ENCODE measurements at regions not wholly inside any gene's neighbourhood (a gene's known extent, or its start where the extent isn't known, plus 50 kb on each side); places are given as distances from the start of the nearest gene placed in this dataset.

DNA sequence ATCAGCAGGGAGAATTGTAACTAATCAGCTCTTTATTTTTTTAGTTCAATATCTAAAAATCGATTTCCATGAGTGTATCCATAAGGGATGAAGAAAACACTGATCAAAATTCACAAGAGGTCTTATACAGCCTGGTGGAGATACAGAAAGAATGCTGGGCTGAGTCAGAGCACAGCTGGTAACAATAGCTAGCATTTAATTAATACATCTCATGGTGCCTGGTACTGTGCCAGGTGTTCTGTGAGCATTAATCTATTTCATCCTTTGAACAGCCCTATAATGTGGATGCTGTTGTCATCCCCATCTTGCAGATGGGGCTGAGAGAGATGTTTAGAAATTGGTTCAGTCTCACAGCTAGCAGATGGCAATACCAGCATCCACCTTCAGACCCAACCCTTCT, 250.9 kb upstream of the RPS6KA3 start:
- TF ChIP-seq SP1 (IDR thresholded peaks at IDR 0.05) (no peak), FOXM1 (IDR thresholded peaks at IDR 0.05; ENCODE audit: borderline replicate concordance) (no peak)
